HCT116 (cell line): ENCODE measurements at regions not wholly inside any gene's neighbourhood (a gene's known extent, or its start where the extent isn't known, plus 50 kb on each side); places are given as distances from the start of the nearest gene placed in this dataset.

Experiments
- ATAC-seq: fragments of 200-7000 bp; cut with Tn5 transposase; 2 replicates; pipeline ENCODE4 v1.9.1; 2020; ENCODE audit warnings: mild to moderate bottlenecking, moderate library complexity
- BruUV-seq: library from RNA; stranded (reverse); fragments of 400-500 nt; replicated peaks from 2 replicates; lab custom pipeline; 2021; lab: Mats Ljungman, UMichigan
- CTCF ChIA-PET: fragments of 300-600 bp; sonication (Branson Sonifier 250); formaldehyde crosslinking; loops from one replicate; lab custom pipeline; 2021; ENCODE audit warnings: antibody characterized with exemption; lab: Charles Lee
- POLR2A ChIA-PET: fragments of 300-600, 350-600 bp; sonication (Branson Sonifier 250); formaldehyde crosslinking; loops from one replicate; lab custom pipeline; 2021; ENCODE audit warnings: antibody characterized with exemption; lab: Charles Lee
- RAD21 ChIA-PET, 2 experiments: fragments of 300-600 bp; sonication (Branson Sonifier 250); formaldehyde crosslinking; loops; one replicate each; lab custom pipeline; 2023; ENCODE audit warnings: low total read pairs in 2 of 2; ENCODE audit not compliant: uncharacterized antibody in 2 of 2, unreplicated experiment in 2 of 2, low non-redundant PET in 1 of 2; lab: Charles Lee
- DNase-seq: peaks from one replicate; pipeline ENCODE4 v3.0.0-alpha.2; 2010; ENCODE audit warnings: low read depth, low spot score
- H2AFZ ChIP-seq: fragments of 200-600 bp; shearing (Covaris generic), sonication (generic); 2 replicates; pipeline ENCODE4 v1.6.1; 2017; ENCODE audit warnings: low read depth, mixed run types, mixed read lengths, antibody characterized with exemption, low read length; ENCODE audit not compliant: poor library complexity, severe bottlenecking
- H3K27ac ChIP-seq: 2 replicates; pipeline ENCODE4 v1.5.1; 2012; ENCODE audit warnings: low read depth, low read length
- H3K27me3 ChIP-seq: fragments of 200-600 bp; sonication (generic); 2 replicates; pipeline ENCODE4 v1.6.1; 2016; ENCODE audit warnings: mixed run types, low read length, mixed read lengths; ENCODE audit not compliant: insufficient read depth
- H3K36me3 ChIP-seq, 2 experiments: fragments of 200-500 bp in 1 of 2; fragments of 200-600 bp in 1 of 2; sonication (Bioruptor generic) in 1 of 2; sonication (generic) in 1 of 2; 2 replicates each; pipeline versions ENCODE4 v1.5.1 to v1.6.1; 2014 to 2016; ENCODE audit warnings: low read length in 2 of 2, inconsistent platforms in 1 of 2, mixed read lengths in 1 of 2, mixed run types in 1 of 2; ENCODE audit not compliant: insufficient read depth in 2 of 2, control insufficient read depth in 1 of 2
- H3K4me1 ChIP-seq, 2 experiments: fragments of 200-600 bp in 1 of 2; sonication (generic) in 1 of 2; 2 replicates each; pipeline versions ENCODE4 v1.5.1 to v1.6.1; 2012 to 2017; ENCODE audit warnings: low read length in 2 of 2, inconsistent platforms in 1 of 2, mild to moderate bottlenecking in 1 of 2, mixed read lengths in 1 of 2, mixed run types in 1 of 2, moderate library complexity in 1 of 2; ENCODE audit not compliant: insufficient read depth in 2 of 2, control insufficient read depth in 1 of 2
- H3K4me2 ChIP-seq: fragments of 200-600 bp; sonication (generic); 2 replicates; pipeline ENCODE4 v1.6.1; 2017; ENCODE audit warnings: mixed run types, low read length, mixed read lengths
- H3K4me3 ChIP-seq, 2 experiments: fragments of 200-600 bp in 1 of 2; sonication (generic) in 1 of 2; replicated peaks in 1 of 2; 2 replicates each; pipeline ENCODE4 v1.5.1; 2011 to 2016; ENCODE audit warnings: low read length in 2 of 2, control low read depth in 1 of 2, low read depth in 1 of 2, mild to moderate bottlenecking in 1 of 2, mixed read lengths in 1 of 2, mixed run types in 1 of 2
- H3K79me2 ChIP-seq: fragments of 200-600 bp; sonication (generic); 2 replicates; pipeline ENCODE4 v1.6.1; 2017; ENCODE audit warnings: mild to moderate bottlenecking, mixed run types, low read length, moderate library complexity, mixed read lengths; ENCODE audit not compliant: insufficient read depth
- H3K9ac ChIP-seq: fragments of 200-600 bp; sonication (generic); 2 replicates; pipeline ENCODE4 v1.6.1; 2016; ENCODE audit warnings: low read length, mixed read lengths
- H3K9me2 ChIP-seq: fragments of 200-600 bp; sonication (generic), shearing (Covaris generic); 2 replicates; pipeline ENCODE4 v1.6.1; 2017; ENCODE audit warnings: mixed run types, mild to moderate bottlenecking, moderate library complexity; ENCODE audit not compliant: insufficient read depth
- H3K9me3 ChIP-seq, 2 experiments: fragments of 200-500 bp in 1 of 2; fragments of 200-600 bp in 1 of 2; sonication (Bioruptor generic) in 1 of 2; sonication (generic) in 1 of 2; 2 replicates each; pipeline ENCODE4 v1.6.1; 2014 to 2017; ENCODE audit warnings: low read length in 2 of 2, mixed read lengths in 2 of 2, inconsistent platforms in 1 of 2, low read depth in 1 of 2, mild to moderate bottlenecking in 1 of 2, mixed run types in 1 of 2, moderate library complexity in 1 of 2; ENCODE audit not compliant: control insufficient read depth in 1 of 2, insufficient read depth in 1 of 2
- H4K20me1 ChIP-seq: fragments of 200-600 bp; sonication (generic), shearing (Covaris generic); 2 replicates; pipeline ENCODE4 v1.6.1; 2017; ENCODE audit warnings: mixed run types, mild to moderate bottlenecking, moderate library complexity; ENCODE audit not compliant: insufficient read depth
- CEBPB ChIP-seq: IDR thresholded peaks from 2 replicates; pipeline ENCODE4 v1.6.1; 2012; ENCODE audit warnings: low read depth
- EGR1 ChIP-seq: IDR thresholded peaks from 2 replicates; pipeline ENCODE4 v1.6.1; 2012; ENCODE audit warnings: low read depth
- ELF1 ChIP-seq: IDR thresholded peaks from 2 replicates; pipeline ENCODE4 v1.6.1; 2012; ENCODE audit warnings: low read depth, borderline replicate concordance
- EZH2 ChIP-seq: fragments of 200-600 bp; sonication (generic); IDR thresholded peaks from 2 replicates; pipeline ENCODE4 v1.6.1; 2017; ENCODE audit warnings: antibody characterized with exemption, mixed run types
- EZH2phosphoT487 ChIP-seq: fragments of 200-600 bp; IDR thresholded peaks from 2 replicates; pipeline ENCODE4 v1.6.1; 2018; ENCODE audit warnings: antibody characterized with exemption, borderline replicate concordance
- JUND ChIP-seq: IDR thresholded peaks from 2 replicates; pipeline ENCODE4 v1.6.1; 2012
- POLR2A ChIP-seq: IDR thresholded peaks from 2 replicates; pipeline ENCODE4 v1.7.0; 2011; ENCODE audit warnings: borderline replicate concordance; ENCODE audit not compliant: insufficient read depth, insufficient read length; ENCODE audit errors: extremely low read depth
- POLR2AphosphoS5 ChIP-seq: IDR thresholded peaks from 2 replicates; pipeline ENCODE4 v1.6.1; 2011; ENCODE audit warnings: mild to moderate bottlenecking, low read depth, low read length, moderate library complexity
- RAD21 ChIP-seq: IDR thresholded peaks from 2 replicates; pipeline ENCODE4 v1.6.1; 2012; ENCODE audit warnings: low read depth, mild to moderate bottlenecking
- SIN3A ChIP-seq: IDR thresholded peaks from 2 replicates; pipeline ENCODE4 v1.6.1; 2012; ENCODE audit warnings: low read depth
- SP1 ChIP-seq: IDR thresholded peaks from 2 replicates; pipeline ENCODE4 v1.6.1; 2012; ENCODE audit warnings: low read depth
- SRF ChIP-seq: IDR thresholded peaks from 2 replicates; pipeline ENCODE4 v1.6.1; 2012; ENCODE audit warnings: low read depth
- TCF7L2 ChIP-seq: IDR thresholded peaks from 2 replicates; pipeline ENCODE4 v1.7.0; 2011; ENCODE audit warnings: borderline replicate concordance, inconsistent platforms; ENCODE audit not compliant: insufficient read depth, insufficient read length; ENCODE audit errors: extremely low read depth
- YY1 ChIP-seq: IDR thresholded peaks from 2 replicates; pipeline ENCODE4 v1.6.1; 2011; ENCODE audit warnings: low read length, low read depth, moderate library complexity, mild to moderate bottlenecking; ENCODE audit not compliant: insufficient replicate concordance; ENCODE audit errors: extremely low read depth
- ZFX ChIP-seq: fragments of 450-650 bp; IDR thresholded peaks from 2 replicates; pipeline ENCODE4 v1.6.1; 2017
- ZNF274 ChIP-seq: fragments of 200-500 bp; sonication (Bioruptor generic); IDR thresholded peaks from 2 replicates; pipeline ENCODE4 v1.6.1; 2014; ENCODE audit warnings: mild to moderate bottlenecking, low read depth, low read length, inconsistent platforms
- intact Hi-C: fragments of 100-400 bp; cut with micrococcal nuclease; formaldehyde crosslinking; loops from 2 replicates; pipeline ENCODE4 v1.10.0; 2022
- TF ChIP-seq, protein P1 (sequence below): IDR thresholded peaks from 2 replicates; pipeline ENCODE4 v1.6.1; 2012
- TF ChIP-seq, protein P2 (sequence below), 3 experiments: fragments of 200-600 bp in 1 of 3; sonication (generic) in 1 of 3; IDR thresholded peaks in 2 of 3; conservative IDR thresholded peaks in 1 of 3; 2 replicates each; pipeline ENCODE4 v1.5.1; 2012 to 2017; ENCODE audit warnings: low read depth in 2 of 3, low read length in 2 of 3, antibody characterized with exemption in 1 of 3, borderline replicate concordance in 1 of 3, control low read depth in 1 of 3, mild to moderate bottlenecking in 1 of 3, mixed read lengths in 1 of 3, mixed run types in 1 of 3, moderate library complexity in 1 of 3; ENCODE audit not compliant: insufficient read depth in 1 of 3
- TF ChIP-seq, protein P3 (sequence below): IDR thresholded peaks from 2 replicates; pipeline ENCODE4 v1.6.1; 2012
- TF ChIP-seq, protein P4 (sequence below): IDR thresholded peaks from 2 replicates; pipeline ENCODE4 v1.6.1; 2011; ENCODE audit warnings: mild to moderate bottlenecking, low read length, moderate library complexity; ENCODE audit not compliant: insufficient replicate concordance; ENCODE audit errors: extremely low read depth

DNA sequence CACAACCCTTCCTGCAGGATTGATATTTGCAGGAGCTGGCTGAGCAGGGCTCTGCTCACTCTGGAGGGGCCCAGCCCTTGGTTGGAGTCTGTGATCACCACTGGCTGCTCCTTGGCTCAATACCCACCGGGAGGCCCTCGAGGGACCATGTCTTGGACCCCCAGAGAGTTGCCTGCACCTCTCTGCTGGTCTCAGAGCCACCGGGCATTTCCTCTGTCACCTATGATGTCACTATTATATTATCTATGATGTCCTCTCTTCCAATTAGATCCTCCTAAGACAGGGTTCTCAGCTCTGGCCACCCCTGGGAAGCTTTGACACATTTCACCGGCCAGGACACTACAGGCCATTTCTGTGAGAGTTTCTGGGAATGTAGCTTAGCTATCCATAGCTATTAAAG is 113.1 kb downstream of the PDCL3 start:
- no peak overlapping the region for H3K9ac ChIP-seq
- no TSS peak for BruUV-seq

More for the DNA sequence above, 113.1 kb downstream of the PDCL3 start:
- intact Hi-C loops: no loop called here
- no peak for DNase-seq
- Histone ChIP-seq H3K4me2 (no peak overlapping the region), H3K27ac (no peak overlapping the region), H3K27me3 (no peaks in the 10 kb centered on the region), H3K4me1 (no peaks in the 10 kb centered on the region), H4K20me1 (no peaks in the 10 kb centered on the region), H3K9me2 (no peaks in the 10 kb centered on the region), H3K4me3 (no peak overlapping the region), H2AFZ (no peak overlapping the region), H3K79me2 (no peaks in the 10 kb centered on the region), H3K9me3 (no peaks in the 10 kb centered on the region), H3K36me3 (no peaks in the 10 kb centered on the region)
- no peak for TF ChIP-seq EZH2phosphoT487
- TF ChIP-seq, protein P1, sequence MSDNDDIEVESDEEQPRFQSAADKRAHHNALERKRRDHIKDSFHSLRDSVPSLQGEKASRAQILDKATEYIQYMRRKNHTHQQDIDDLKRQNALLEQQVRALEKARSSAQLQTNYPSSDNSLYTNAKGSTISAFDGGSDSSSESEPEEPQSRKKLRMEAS: no peak
- TF ChIP-seq, protein P2, sequence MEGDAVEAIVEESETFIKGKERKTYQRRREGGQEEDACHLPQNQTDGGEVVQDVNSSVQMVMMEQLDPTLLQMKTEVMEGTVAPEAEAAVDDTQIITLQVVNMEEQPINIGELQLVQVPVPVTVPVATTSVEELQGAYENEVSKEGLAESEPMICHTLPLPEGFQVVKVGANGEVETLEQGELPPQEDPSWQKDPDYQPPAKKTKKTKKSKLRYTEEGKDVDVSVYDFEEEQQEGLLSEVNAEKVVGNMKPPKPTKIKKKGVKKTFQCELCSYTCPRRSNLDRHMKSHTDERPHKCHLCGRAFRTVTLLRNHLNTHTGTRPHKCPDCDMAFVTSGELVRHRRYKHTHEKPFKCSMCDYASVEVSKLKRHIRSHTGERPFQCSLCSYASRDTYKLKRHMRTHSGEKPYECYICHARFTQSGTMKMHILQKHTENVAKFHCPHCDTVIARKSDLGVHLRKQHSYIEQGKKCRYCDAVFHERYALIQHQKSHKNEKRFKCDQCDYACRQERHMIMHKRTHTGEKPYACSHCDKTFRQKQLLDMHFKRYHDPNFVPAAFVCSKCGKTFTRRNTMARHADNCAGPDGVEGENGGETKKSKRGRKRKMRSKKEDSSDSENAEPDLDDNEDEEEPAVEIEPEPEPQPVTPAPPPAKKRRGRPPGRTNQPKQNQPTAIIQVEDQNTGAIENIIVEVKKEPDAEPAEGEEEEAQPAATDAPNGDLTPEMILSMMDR (IDR thresholded peaks at IDR 0.05 in 2 of 3, conservative IDR thresholded peaks at IDR 0.05 in 1 of 3; ENCODE audit: borderline replicate concordance in 1 of 3, insufficient read depth in 1 of 3, low read depth in 2 of 3, low read length in 2 of 3): no peak
- no peak for TF ChIP-seq SIN3A
- no peak for TF ChIP-seq EZH2
- TF ChIP-seq JUND: no peak
- TF ChIP-seq SRF: no peak
- TF ChIP-seq, protein P3, sequence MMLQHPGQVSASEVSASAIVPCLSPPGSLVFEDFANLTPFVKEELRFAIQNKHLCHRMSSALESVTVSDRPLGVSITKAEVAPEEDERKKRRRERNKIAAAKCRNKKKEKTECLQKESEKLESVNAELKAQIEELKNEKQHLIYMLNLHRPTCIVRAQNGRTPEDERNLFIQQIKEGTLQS: no peak
- no peak for TF ChIP-seq ELF1
- TF ChIP-seq SP1: no peak
- no peak for TF ChIP-seq ZNF274
- TF ChIP-seq, protein P4, sequence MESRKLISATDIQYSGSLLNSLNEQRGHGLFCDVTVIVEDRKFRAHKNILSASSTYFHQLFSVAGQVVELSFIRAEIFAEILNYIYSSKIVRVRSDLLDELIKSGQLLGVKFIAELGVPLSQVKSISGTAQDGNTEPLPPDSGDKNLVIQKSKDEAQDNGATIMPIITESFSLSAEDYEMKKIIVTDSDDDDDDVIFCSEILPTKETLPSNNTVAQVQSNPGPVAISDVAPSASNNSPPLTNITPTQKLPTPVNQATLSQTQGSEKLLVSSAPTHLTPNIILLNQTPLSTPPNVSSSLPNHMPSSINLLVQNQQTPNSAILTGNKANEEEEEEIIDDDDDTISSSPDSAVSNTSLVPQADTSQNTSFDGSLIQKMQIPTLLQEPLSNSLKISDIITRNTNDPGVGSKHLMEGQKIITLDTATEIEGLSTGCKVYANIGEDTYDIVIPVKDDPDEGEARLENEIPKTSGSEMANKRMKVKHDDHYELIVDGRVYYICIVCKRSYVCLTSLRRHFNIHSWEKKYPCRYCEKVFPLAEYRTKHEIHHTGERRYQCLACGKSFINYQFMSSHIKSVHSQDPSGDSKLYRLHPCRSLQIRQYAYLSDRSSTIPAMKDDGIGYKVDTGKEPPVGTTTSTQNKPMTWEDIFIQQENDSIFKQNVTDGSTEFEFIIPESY: no peak
- no peak for TF ChIP-seq POLR2A
- no peak for TF ChIP-seq RAD21
- no peak for TF ChIP-seq CEBPB
- TF ChIP-seq TCF7L2: no peak
- TF ChIP-seq EGR1: no peak
- TF ChIP-seq POLR2AphosphoS5: no peak
- TF ChIP-seq YY1: no peak
- TF ChIP-seq ZFX: no peak
- ATAC-seq: no peak
- ChIA-PET RAD21 (no interaction called here), POLR2A (no interaction called here), CTCF (interaction anchor here (0.7 kb wide), 1 partner anchor 13 kb away, joined by 3 read pairs; no protein-coding TSS in a partner anchor)
